GM12878 (cell line): ENCODE measurements at regions not wholly inside any gene's neighbourhood (a gene's known extent, or its start where the extent isn't known, plus 50 kb on each side); places are given as distances from the start of the nearest gene placed in this dataset.

Source experiments
- CHD2 ChIP-seq: IDR thresholded peaks from 2 replicates; pipeline ENCODE4 v1.6.1; 2011; ENCODE audit warnings: low read depth, low read length, improper control_type of control experiment, borderline replicate concordance
- NFXL1 ChIP-seq: fragments of 450-650 bp; IDR thresholded peaks from 2 replicates; pipeline ENCODE4 v1.6.1; 2017; ENCODE audit warnings: antibody characterized with exemption, mild to moderate bottlenecking, borderline replicate concordance
- RAD51 ChIP-seq: fragments of 450-650 bp; IDR thresholded peaks from 2 replicates; pipeline ENCODE4 v1.6.1; 2016; ENCODE audit warnings: moderate library complexity, mild to moderate bottlenecking, inconsistent platforms
- SPI1 ChIP-seq: IDR thresholded peaks from 2 replicates; pipeline ENCODE4 v1.6.1; 2011; ENCODE audit warnings: low read depth, mild to moderate bottlenecking, low read length, moderate library complexity, borderline replicate concordance; ENCODE audit not compliant: insufficient read depth
- ZBED1 ChIP-seq: IDR thresholded peaks from 2 replicates; pipeline ENCODE4 v1.6.1; 2016; ENCODE audit warnings: borderline replicate concordance
- TF ChIP-seq, protein P1 (sequence below): IDR thresholded peaks from 2 replicates; pipeline ENCODE4 v1.6.1; 2012; ENCODE audit warnings: improper control_type of control experiment, low read depth, low read length; ENCODE audit not compliant: insufficient replicate concordance
- TF ChIP-seq, protein P2 (sequence below): IDR thresholded peaks from 2 replicates; pipeline ENCODE4 v1.6.1; 2012; ENCODE audit warnings: low read depth, low read length, improper control_type of control experiment
- TF ChIP-seq, protein P3 (sequence below): fragments of 450-650 bp; IDR thresholded peaks from 2 replicates; pipeline ENCODE4 v1.6.1; 2016; ENCODE audit warnings: mild to moderate bottlenecking

DNA sequence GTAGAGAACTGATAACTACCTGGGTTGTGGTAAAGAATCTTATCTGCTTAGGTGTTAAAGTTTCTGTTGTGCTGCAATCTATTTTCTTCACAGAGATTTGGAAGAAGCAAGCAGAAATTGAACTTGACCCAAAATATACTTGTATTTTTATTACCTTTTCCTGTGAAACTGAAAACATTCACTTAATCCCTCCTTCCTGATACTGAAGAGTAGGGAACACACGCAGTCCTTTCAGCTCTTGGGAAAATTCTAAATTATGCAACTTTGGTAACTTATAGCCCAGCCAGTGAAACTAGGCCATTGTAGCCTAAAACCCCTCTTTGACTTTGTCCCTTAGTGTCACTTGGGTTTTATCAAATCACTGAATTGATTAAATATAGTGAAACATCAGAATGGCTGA lies 128.4 kb upstream of the MEIS1 start (continued):
- TF ChIP-seq, protein P1, sequence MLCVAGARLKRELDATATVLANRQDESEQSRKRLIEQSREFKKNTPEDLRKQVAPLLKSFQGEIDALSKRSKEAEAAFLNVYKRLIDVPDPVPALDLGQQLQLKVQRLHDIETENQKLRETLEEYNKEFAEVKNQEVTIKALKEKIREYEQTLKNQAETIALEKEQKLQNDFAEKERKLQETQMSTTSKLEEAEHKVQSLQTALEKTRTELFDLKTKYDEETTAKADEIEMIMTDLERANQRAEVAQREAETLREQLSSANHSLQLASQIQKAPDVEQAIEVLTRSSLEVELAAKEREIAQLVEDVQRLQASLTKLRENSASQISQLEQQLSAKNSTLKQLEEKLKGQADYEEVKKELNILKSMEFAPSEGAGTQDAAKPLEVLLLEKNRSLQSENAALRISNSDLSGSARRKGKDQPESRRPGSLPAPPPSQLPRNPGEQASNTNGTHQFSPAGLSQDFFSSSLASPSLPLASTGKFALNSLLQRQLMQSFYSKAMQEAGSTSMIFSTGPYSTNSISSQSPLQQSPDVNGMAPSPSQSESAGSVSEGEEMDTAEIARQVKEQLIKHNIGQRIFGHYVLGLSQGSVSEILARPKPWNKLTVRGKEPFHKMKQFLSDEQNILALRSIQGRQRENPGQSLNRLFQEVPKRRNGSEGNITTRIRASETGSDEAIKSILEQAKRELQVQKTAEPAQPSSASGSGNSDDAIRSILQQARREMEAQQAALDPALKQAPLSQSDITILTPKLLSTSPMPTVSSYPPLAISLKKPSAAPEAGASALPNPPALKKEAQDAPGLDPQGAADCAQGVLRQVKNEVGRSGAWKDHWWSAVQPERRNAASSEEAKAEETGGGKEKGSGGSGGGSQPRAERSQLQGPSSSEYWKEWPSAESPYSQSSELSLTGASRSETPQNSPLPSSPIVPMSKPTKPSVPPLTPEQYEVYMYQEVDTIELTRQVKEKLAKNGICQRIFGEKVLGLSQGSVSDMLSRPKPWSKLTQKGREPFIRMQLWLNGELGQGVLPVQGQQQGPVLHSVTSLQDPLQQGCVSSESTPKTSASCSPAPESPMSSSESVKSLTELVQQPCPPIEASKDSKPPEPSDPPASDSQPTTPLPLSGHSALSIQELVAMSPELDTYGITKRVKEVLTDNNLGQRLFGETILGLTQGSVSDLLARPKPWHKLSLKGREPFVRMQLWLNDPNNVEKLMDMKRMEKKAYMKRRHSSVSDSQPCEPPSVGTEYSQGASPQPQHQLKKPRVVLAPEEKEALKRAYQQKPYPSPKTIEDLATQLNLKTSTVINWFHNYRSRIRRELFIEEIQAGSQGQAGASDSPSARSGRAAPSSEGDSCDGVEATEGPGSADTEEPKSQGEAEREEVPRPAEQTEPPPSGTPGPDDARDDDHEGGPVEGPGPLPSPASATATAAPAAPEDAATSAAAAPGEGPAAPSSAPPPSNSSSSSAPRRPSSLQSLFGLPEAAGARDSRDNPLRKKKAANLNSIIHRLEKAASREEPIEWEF = no peak
- TF ChIP-seq RAD51 = no peak
- TF ChIP-seq CHD2 = no peak
- TF ChIP-seq NFXL1 = no peak
- TF ChIP-seq ZBED1 = no peak
- TF ChIP-seq, protein P2, sequence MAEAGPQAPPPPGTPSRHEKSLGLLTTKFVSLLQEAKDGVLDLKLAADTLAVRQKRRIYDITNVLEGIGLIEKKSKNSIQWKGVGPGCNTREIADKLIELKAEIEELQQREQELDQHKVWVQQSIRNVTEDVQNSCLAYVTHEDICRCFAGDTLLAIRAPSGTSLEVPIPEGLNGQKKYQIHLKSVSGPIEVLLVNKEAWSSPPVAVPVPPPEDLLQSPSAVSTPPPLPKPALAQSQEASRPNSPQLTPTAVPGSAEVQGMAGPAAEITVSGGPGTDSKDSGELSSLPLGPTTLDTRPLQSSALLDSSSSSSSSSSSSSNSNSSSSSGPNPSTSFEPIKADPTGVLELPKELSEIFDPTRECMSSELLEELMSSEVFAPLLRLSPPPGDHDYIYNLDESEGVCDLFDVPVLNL = no peak
- TF ChIP-seq, protein P3, sequence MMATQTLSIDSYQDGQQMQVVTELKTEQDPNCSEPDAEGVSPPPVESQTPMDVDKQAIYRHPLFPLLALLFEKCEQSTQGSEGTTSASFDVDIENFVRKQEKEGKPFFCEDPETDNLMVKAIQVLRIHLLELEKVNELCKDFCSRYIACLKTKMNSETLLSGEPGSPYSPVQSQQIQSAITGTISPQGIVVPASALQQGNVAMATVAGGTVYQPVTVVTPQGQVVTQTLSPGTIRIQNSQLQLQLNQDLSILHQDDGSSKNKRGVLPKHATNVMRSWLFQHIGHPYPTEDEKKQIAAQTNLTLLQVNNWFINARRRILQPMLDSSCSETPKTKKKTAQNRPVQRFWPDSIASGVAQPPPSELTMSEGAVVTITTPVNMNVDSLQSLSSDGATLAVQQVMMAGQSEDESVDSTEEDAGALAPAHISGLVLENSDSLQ = no peak
- TF ChIP-seq SPI1 = no peak
